Gastroesophageal sphincter (tissue), 4 donors: ENCODE measurements at regions not wholly inside any gene's neighbourhood (a gene's known extent, or its start where the extent isn't known, plus 50 kb on each side); places are given as distances from the start of the nearest gene placed in this dataset.

ENCODE experiments used
- ATAC-seq: fragments of 150-250 bp; one replicate; pipeline ENCODE4 v1.9.1; 2016; ENCODE audit warnings: mild to moderate bottlenecking, moderate library complexity
- H3K27ac ChIP-seq, 4 donors: fragments of 200-600 bp; sonication (generic) in 3 of 4; 1 replicate in 3 of 4; 2 replicates in 1 of 4; pipeline ENCODE4 v1.5.1; 2016 to 2019
- H3K27me3 ChIP-seq: fragments of 200-600 bp; sonication (generic); one replicate; pipeline ENCODE4 v1.5.1; 2019
- H3K36me3 ChIP-seq, 2 donors: fragments of 200-600 bp; sonication (generic); one replicate each; pipeline ENCODE4 v1.5.1; 2019; ENCODE audit warnings: control low read depth in 1 of 2
- H3K4me1 ChIP-seq, 3 donors: fragments of 200-600 bp; sonication (generic); 1 replicate in 2 of 3; 2 replicates in 1 of 3; pipeline ENCODE4 v1.5.1; 2016 to 2019; ENCODE audit warnings: control low read depth in 2 of 3
- H3K4me3 ChIP-seq, 2 donors: fragments of 200-600 bp; sonication (generic); one replicate each; pipeline ENCODE4 v1.5.1; 2019; ENCODE audit warnings: mild to moderate bottlenecking in 1 of 2, moderate library complexity in 1 of 2
- H3K9me3 ChIP-seq, 3 donors: fragments of 200-600 bp; sonication (generic); one replicate each; pipeline ENCODE4 v1.5.1; 2017 to 2019; ENCODE audit warnings: control low read depth in 2 of 3
- EP300 ChIP-seq: sonication (generic); formaldehyde crosslinking; IDR thresholded peaks from one replicate; pipeline ENCODE4 v1.6.1; 2017; ENCODE audit warnings: antibody characterized with exemption, mild to moderate bottlenecking
- POLR2A ChIP-seq, 2 donors: fragments of 450-650 bp; IDR thresholded peaks; one replicate each; pipeline ENCODE4 v1.6.1; 2017; ENCODE audit warnings: antibody characterized with exemption in 2 of 2, mild to moderate bottlenecking in 2 of 2, moderate library complexity in 1 of 2
- POLR2AphosphoS5 ChIP-seq: sonication (generic); formaldehyde crosslinking; IDR thresholded peaks from one replicate; pipeline ENCODE4 v1.6.1; 2017; ENCODE audit warnings: antibody characterized with exemption
- WGBS, 2 donors: methylation state at CpG; one replicate each; pipeline ENCODE4 v1.1.5; 2018; ENCODE audit warnings: low coverage in 1 of 2; 5-methylcytosine and 5-hydroxymethylcytosine counted together
- TF ChIP-seq, protein P1 (sequence below), 4 experiments: fragments of 200-600 bp in 2 of 4; fragments of 450-650 bp in 2 of 4; sonication (generic) in 1 of 4; IDR thresholded peaks; one replicate each; pipeline ENCODE4 v1.5.1; 2017 to 2019; ENCODE audit warnings: antibody characterized with exemption in 4 of 4, mild to moderate bottlenecking in 2 of 4, moderate library complexity in 2 of 4

DNA sequence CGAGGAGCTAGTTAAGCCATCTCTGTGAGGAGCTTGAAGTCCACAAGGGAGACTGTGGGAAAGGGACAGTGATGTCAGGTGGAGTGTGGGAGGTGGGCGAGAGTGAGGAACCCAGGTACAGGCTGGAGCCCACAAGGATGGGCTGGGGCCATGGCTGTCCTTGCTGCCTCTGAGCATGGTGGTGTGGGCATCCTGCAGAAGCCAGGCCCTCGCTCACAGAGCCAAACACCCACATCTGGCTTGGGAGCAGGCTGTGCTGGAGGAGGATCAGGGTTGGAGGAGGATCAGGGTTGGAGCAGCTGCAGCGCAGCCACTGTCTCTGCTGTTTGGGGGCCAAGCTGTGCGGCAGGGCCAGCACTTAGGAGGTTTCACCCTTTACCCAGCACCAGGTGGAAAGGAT lies 58.2 kb upstream of the ENPP7 start:
- H3K27ac ChIP-seq = no peak overlapping the region
- TF ChIP-seq, protein P1, sequence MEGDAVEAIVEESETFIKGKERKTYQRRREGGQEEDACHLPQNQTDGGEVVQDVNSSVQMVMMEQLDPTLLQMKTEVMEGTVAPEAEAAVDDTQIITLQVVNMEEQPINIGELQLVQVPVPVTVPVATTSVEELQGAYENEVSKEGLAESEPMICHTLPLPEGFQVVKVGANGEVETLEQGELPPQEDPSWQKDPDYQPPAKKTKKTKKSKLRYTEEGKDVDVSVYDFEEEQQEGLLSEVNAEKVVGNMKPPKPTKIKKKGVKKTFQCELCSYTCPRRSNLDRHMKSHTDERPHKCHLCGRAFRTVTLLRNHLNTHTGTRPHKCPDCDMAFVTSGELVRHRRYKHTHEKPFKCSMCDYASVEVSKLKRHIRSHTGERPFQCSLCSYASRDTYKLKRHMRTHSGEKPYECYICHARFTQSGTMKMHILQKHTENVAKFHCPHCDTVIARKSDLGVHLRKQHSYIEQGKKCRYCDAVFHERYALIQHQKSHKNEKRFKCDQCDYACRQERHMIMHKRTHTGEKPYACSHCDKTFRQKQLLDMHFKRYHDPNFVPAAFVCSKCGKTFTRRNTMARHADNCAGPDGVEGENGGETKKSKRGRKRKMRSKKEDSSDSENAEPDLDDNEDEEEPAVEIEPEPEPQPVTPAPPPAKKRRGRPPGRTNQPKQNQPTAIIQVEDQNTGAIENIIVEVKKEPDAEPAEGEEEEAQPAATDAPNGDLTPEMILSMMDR (IDR thresholded peaks at IDR 0.05) = no peak
- TF ChIP-seq POLR2AphosphoS5 (no peak), POLR2A (IDR thresholded peaks at IDR 0.05) (no peak), EP300 (no peak)
- H3K4me1 ChIP-seq = peaks cover 0 to 6% (median 0%) of the 10 kb centered on the region in 3 donors
- WGBS, 2 donors = 85 to 88% methylated on average over 1 to 4 of the region's 5 CpGs
- no peaks in the 10 kb centered on the region for H3K36me3 ChIP-seq
- H3K27me3 ChIP-seq = peaks cover 57% of the 10 kb centered on the region
- ATAC-seq = no peak
- peaks cover 0 to 24% (median 0%) of the 10 kb centered on the region in 3 donors for H3K9me3 ChIP-seq
- no peak overlapping the region for H3K4me3 ChIP-seq

DNA sequence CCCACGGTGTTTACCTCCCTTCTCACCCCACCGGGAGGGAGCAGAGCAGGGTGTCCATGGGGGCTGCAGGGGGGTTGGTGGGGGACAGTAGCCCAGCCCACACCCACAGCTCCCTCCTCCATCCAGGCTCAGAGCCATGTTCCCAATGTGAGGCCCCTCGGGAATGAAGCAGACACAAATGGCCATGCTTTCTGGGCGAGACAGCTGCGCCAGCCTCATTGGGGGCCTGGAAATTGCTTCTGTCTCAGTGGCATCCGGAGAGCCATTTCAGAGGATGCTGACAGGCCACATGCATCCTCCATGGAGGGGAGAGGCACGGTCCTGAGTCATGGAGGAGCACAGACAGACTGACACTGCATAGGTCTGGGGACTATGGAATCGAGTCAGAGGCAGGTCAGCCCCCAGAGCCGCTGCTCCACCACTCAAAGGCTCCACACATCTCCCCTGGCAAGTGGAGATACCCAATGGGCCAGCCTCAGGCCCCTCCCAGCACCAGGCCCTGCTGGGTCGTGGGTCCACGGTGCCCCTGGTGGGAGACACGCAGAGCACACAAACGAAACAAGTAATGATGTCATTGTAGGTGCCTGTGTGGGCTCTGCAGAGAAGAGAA lies 59.6 kb upstream of the ENPP7 start:
- Histone ChIP-seq H3K36me3 (no peaks in the 10 kb centered on the region), H3K9me3 (peaks cover 0 to 24% (median 0%) of the 10 kb centered on the region in 3 donors), H3K27ac (no peak overlapping the region), H3K4me3 (no peak overlapping the region), H3K27me3 (peaks cover 57% of the 10 kb centered on the region), H3K4me1 (peaks cover 0 to 8% (median 0%) of the 10 kb centered on the region in 3 donors)
- TF ChIP-seq, protein P1 (IDR thresholded peaks at IDR 0.05) = no peak
- TF ChIP-seq EP300 (no peak), POLR2A (IDR thresholded peaks at IDR 0.05) (no peak), POLR2AphosphoS5 (no peak)
- WGBS, 2 donors = 33 to 44% methylated on average over 1 to 3 of the region's 13 CpGs
- ATAC-seq = no peak

DNA sequence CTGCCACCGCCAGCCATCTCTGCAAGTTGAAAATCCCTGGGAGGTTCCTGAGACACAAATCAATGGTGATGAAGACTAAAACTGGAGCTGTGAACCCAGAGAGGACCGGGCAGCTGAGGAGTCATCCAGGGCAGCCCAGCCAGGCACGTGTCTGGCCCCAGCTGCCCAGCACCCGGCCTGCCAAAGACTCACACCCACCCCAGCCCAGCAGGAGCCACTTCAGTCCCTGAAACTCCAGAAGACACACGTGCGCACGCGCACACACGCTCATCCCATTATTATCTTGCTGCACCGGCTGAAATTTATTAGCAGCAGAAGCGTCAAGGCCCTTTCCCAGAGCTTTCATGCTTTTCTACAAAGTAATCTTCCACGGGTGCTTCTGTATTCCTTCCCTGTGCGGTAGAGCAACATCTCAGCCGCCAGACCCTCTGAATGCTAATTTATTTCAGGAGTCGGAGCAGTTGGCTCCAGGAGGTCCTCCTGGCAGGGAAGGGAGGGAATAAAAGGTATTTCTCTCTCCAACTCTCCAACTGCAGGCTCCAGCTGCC lies 59.8 kb upstream of the RBFOX3 start:
- peaks cover 0 to 24% (median 0%) of the 10 kb centered on the region in 3 donors for H3K9me3 ChIP-seq
- H3K4me3 ChIP-seq = no peak overlapping the region
- no peak for ATAC-seq
- H3K27ac ChIP-seq = no peak overlapping the region
- TF ChIP-seq POLR2AphosphoS5 = no peak
- TF ChIP-seq, protein P1 (IDR thresholded peaks at IDR 0.05) = no peak
- TF ChIP-seq POLR2A (IDR thresholded peaks at IDR 0.05) = no peak
- TF ChIP-seq EP300 = no peak
- peaks cover 0 to 14% (median 0%) of the 10 kb centered on the region in 3 donors for H3K4me1 ChIP-seq
- WGBS, 2 donors = 44% methylated on average over 10 of the region's 15 CpGs; no CpG with 5 or more reads in 1 of the 2 donors
- H3K36me3 ChIP-seq = no peaks in the 10 kb centered on the region
- peaks cover 57% of the 10 kb centered on the region for H3K27me3 ChIP-seq

DNA sequence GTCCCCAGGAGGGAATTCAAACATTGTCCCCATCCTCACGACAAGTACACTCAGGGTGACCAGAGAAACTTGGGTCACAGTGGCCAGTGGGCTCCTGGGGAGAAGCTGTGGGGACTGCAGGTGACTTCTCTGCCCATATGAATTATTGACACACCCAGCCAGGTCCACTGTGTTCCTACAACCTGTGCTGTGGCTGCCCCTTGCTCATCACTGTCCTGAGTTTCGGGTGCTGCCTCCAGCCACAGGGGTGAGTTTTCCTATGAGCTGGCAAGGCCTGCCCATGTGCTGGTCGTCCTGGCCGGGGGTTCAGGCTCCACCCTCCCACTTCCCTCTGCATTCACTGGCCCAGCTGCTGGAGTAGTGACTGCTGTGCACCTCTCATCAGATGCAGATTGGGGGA lies 59.0 kb upstream of the RBFOX3 start:
- H3K9me3 ChIP-seq = peaks cover 0 to 24% (median 0%) of the 10 kb centered on the region in 3 donors
- H3K4me1 ChIP-seq = peaks cover 0 to 22% (median 0%) of the 10 kb centered on the region in 3 donors
- peaks cover 50% of the 10 kb centered on the region for H3K27me3 ChIP-seq
- no peaks in the 10 kb centered on the region for H3K36me3 ChIP-seq
- no peak overlapping the region for H3K27ac ChIP-seq
- no CpG with 5 or more reads among the region's 4 CpGs for WGBS, 2 donors
- H3K4me3 ChIP-seq = no peak overlapping the region
- no peak for ATAC-seq
- TF ChIP-seq, protein P1 (IDR thresholded peaks at IDR 0.05) = no peak
